GM12891 (cell line): ENCODE measurements at regions not wholly inside any gene's neighbourhood (a gene's known extent, or its start where the extent isn't known, plus 50 kb on each side); places are given as distances from the start of the nearest gene placed in this dataset.

Experiments
- POLR2A ChIP-seq: IDR thresholded peaks from 2 replicates; pipeline ENCODE4 v1.6.1; 2011; ENCODE audit warnings: low read depth, low read length, control low read depth
- POLR2AphosphoS5 ChIP-seq: IDR thresholded peaks from 2 replicates; pipeline ENCODE4 v1.6.1; 2011; ENCODE audit warnings: low read depth, low read length, control low read depth
- SPI1 ChIP-seq: IDR thresholded peaks from 2 replicates; pipeline ENCODE4 v1.6.1; 2011; ENCODE audit warnings: low read depth, low read length, control low read depth
- TAF1 ChIP-seq: IDR thresholded peaks from 2 replicates; pipeline ENCODE4 v1.6.1; 2011; ENCODE audit warnings: low read depth, low read length, control low read depth

GRCh38 chr7:15905251-15906040 lies 219.0 kb upstream of the MEOX2 start:
- TF ChIP-seq POLR2AphosphoS5, result no peak
- TF ChIP-seq TAF1, result no peak
- TF ChIP-seq POLR2A, result no peak
- TF ChIP-seq SPI1, result no peak
